ENCODE measurements at regions not wholly inside any gene's neighbourhood (a gene's known extent, or its start where the extent isn't known, plus 50 kb on each side); places are given as distances from the start of the nearest gene placed in this dataset.

GRCh38 chr1:166490437-166490991 is 323.7 kb upstream of the FAM78B start:
- TF ChIP-seq CTCF (IDR thresholded peaks at IDR 0.05 in 8 of 11, conservative IDR thresholded peaks at IDR 0.05 in 3 of 11), result no peak
- TF ChIP-seq POLR2A (IDR thresholded peaks at IDR 0.05), result no peak
- TF ChIP-seq POLR2AphosphoS5 (IDR thresholded peaks at IDR 0.05), result no peak
